Natural killer cell (primary cell): ENCODE measurements at regions not wholly inside any gene's neighbourhood (a gene's known extent, or its start where the extent isn't known, plus 50 kb on each side); places are given as distances from the start of the nearest gene placed in this dataset.
"Not testable (repeated sequence)": the region's sequence is repeated elsewhere in the genome, so short reads cannot be mapped to it uniquely, and the experiment has no call there.

Experiments
- ATAC-seq, 3 donors: fragments of 150-1000 bp in 2 of 3; fragments of 200-7000 bp in 1 of 3; cut with Tn5 transposase; 1 replicate in 1 of 3; 2 replicates in 2 of 3; pipeline ENCODE4 v1.10.0; 2021; ENCODE audit warnings: mild to moderate bottlenecking in 2 of 3, moderate library complexity in 2 of 3
- DNase-seq, 2 donors: peaks; one replicate each; pipeline versions ENCODE4 v3.0.0 to v3.0.0-alpha.2; 2013 to 2021; ENCODE audit warnings: mixed read lengths in 1 of 2
- H3K27ac ChIP-seq: one replicate; pipeline ENCODE4 v1.5.1; 2013; ENCODE audit warnings: mild to moderate bottlenecking, low read length
- H3K27me3 ChIP-seq: one replicate; pipeline ENCODE4 v1.6.1; 2013; ENCODE audit warnings: low read length; ENCODE audit not compliant: control insufficient read depth, insufficient read depth
- H3K36me3 ChIP-seq: one replicate; pipeline ENCODE4 v1.6.1; 2013; ENCODE audit warnings: low read length; ENCODE audit not compliant: control insufficient read depth, insufficient read depth
- H3K4me1 ChIP-seq: one replicate; pipeline ENCODE4 v1.6.1; 2013; ENCODE audit warnings: low read length; ENCODE audit not compliant: control insufficient read depth, insufficient read depth
- H3K4me3 ChIP-seq: one replicate; pipeline ENCODE4 v1.5.1; 2013; ENCODE audit warnings: low read length
- H3K9me3 ChIP-seq: one replicate; pipeline ENCODE4 v1.6.1; 2013; ENCODE audit warnings: low read length; ENCODE audit not compliant: control insufficient read depth, insufficient read depth
- H3K27ac Mint-ChIP-seq, 2 donors: one replicate each; pipeline ENCODE4 v1.8.0; 2022; ENCODE audit warnings: mild to moderate bottlenecking in 2 of 2, mixed read lengths in 2 of 2, moderate library complexity in 1 of 2
- H3K27me3 Mint-ChIP-seq, 2 donors: one replicate each; pipeline ENCODE4 v1.8.0; 2022; ENCODE audit warnings: low read depth in 2 of 2, mixed read lengths in 2 of 2
- H3K36me3 Mint-ChIP-seq: one replicate; pipeline ENCODE4 v1.8.0; 2022; ENCODE audit warnings: mixed read lengths
- H3K4me1 Mint-ChIP-seq, 2 donors: one replicate each; pipeline ENCODE4 v1.8.0; 2022; ENCODE audit warnings: mixed read lengths in 2 of 2
- H3K4me3 Mint-ChIP-seq: one replicate; pipeline ENCODE4 v1.8.0; 2022; ENCODE audit warnings: mild to moderate bottlenecking, moderate library complexity, mixed read lengths
- H3K9me3 Mint-ChIP-seq, 2 donors: one replicate each; pipeline ENCODE4 v1.8.0; 2022; ENCODE audit warnings: mixed read lengths in 2 of 2
- CTCF ChIP-seq: fragments of 200-600 bp; IDR thresholded peaks from one replicate; pipeline ENCODE4 v1.8.0; 2022; ENCODE audit warnings: antibody characterized with exemption
- WGBS: methylation state at CpG from one replicate; pipeline ENCODE4 v1.1.7; 2013; ENCODE audit warnings: missing lambda C conversion rate; ENCODE audit not compliant: insufficient coverage; 5-methylcytosine and 5-hydroxymethylcytosine counted together
- intact Hi-C: fragments of 100-400 bp; cut with micrococcal nuclease; formaldehyde crosslinking; loops from one replicate; pipeline ENCODE4 v1.14.2; 2022

GRCh38 chr7:65616111-65616510 is 242.5 kb downstream of the ZNF92 start:
- H3K4me1 ChIP-seq, H3K27ac ChIP-seq, H3K4me3 ChIP-seq, H3K4me3 Mint-ChIP-seq, H3K4me1 Mint-ChIP-seq, H3K27ac Mint-ChIP-seq, H3K36me3 ChIP-seq, intact Hi-C loops, H3K9me3 ChIP-seq, H3K9me3 Mint-ChIP-seq, DNase-seq, H3K36me3 Mint-ChIP-seq, ATAC-seq: not testable (repeated sequence)
- 69% methylated on average over 3 of the region's 3 CpGs for WGBS
- peaks cover 19 to 53% of the 10 kb centered on the region in 2 donors for H3K27me3 Mint-ChIP-seq
- peaks cover 11% of the 10 kb centered on the region for H3K27me3 ChIP-seq

GRCh38 chr7:65620216-65620615 is 246.6 kb downstream of the ZNF92 start:
- H3K36me3 Mint-ChIP-seq, DNase-seq, H3K4me1 ChIP-seq, H3K9me3 ChIP-seq, H3K4me1 Mint-ChIP-seq, H3K9me3 Mint-ChIP-seq, intact Hi-C loops, H3K36me3 ChIP-seq, H3K4me3 Mint-ChIP-seq, H3K27ac ChIP-seq, H3K27ac Mint-ChIP-seq, H3K27me3 ChIP-seq, H3K4me3 ChIP-seq, ATAC-seq: not testable (repeated sequence)
- peaks cover 19 to 37% of the 10 kb centered on the region in 2 donors for H3K27me3 Mint-ChIP-seq
- WGBS: 75% methylated on average over 2 of the region's 5 CpGs

GRCh38 chr7:65621580-65622201 is 248.0 kb downstream of the ZNF92 start:
- H3K9me3 Mint-ChIP-seq, H3K27ac ChIP-seq, H3K4me3 ChIP-seq, H3K27me3 ChIP-seq, H3K36me3 Mint-ChIP-seq, H3K4me3 Mint-ChIP-seq, H3K36me3 ChIP-seq, H3K27ac Mint-ChIP-seq, H3K4me1 ChIP-seq, H3K9me3 ChIP-seq, intact Hi-C loops, H3K4me1 Mint-ChIP-seq: not testable (repeated sequence)
- DNase-seq (peak; percentile 33 to 45), ATAC-seq (peak in 1 of 3 donors; percentile 57)
- WGBS: 30% methylated on average over 4 of the region's 6 CpGs
- TF ChIP-seq CTCF: peak; percentile 61
- H3K27me3 Mint-ChIP-seq: peaks cover 16 to 37% of the 10 kb centered on the region in 2 donors

GRCh38 chr7:65631236-65631635 is 241.6 kb upstream of the VKORC1L1 start:
- H3K9me3 Mint-ChIP-seq, DNase-seq, H3K27me3 ChIP-seq, H3K4me1 ChIP-seq, H3K36me3 ChIP-seq, H3K4me1 Mint-ChIP-seq, H3K27ac ChIP-seq, H3K4me3 ChIP-seq, H3K36me3 Mint-ChIP-seq, H3K27ac Mint-ChIP-seq, H3K9me3 ChIP-seq, intact Hi-C loops, ATAC-seq, H3K4me3 Mint-ChIP-seq: not testable (repeated sequence)
- no CpG with 5 or more reads among the region's 1 CpG for WGBS
- H3K27me3 Mint-ChIP-seq: peaks cover 5 to 13% of the 10 kb centered on the region in 2 donors

GRCh38 chr7:65633587-65634404 is 239.1 kb upstream of the VKORC1L1 start:
- H3K4me3 ChIP-seq, H3K27me3 Mint-ChIP-seq, DNase-seq, intact Hi-C loops, H3K27ac Mint-ChIP-seq, H3K36me3 Mint-ChIP-seq, H3K27ac ChIP-seq, H3K4me1 ChIP-seq, H3K9me3 Mint-ChIP-seq, H3K4me3 Mint-ChIP-seq, H3K36me3 ChIP-seq, H3K27me3 ChIP-seq, H3K9me3 ChIP-seq, H3K4me1 Mint-ChIP-seq: not testable (repeated sequence)
- no CpG with 5 or more reads among the region's 10 CpGs for WGBS
- peak in 1 of 3 donors; percentile 27 for ATAC-seq

GRCh38 chr7:65638918-65639317 is 234.0 kb upstream of the VKORC1L1 start:
- not testable (repeated sequence) for H3K9me3 Mint-ChIP-seq

GRCh38 chr7:65639717-65640116 is 233.2 kb upstream of the VKORC1L1 start:
- H3K9me3 ChIP-seq, H3K4me3 ChIP-seq, H3K27me3 Mint-ChIP-seq, DNase-seq, H3K27ac ChIP-seq, H3K27me3 ChIP-seq, intact Hi-C loops, H3K4me1 ChIP-seq, H3K9me3 Mint-ChIP-seq, H3K4me1 Mint-ChIP-seq, H3K36me3 Mint-ChIP-seq, H3K4me3 Mint-ChIP-seq, H3K27ac Mint-ChIP-seq, H3K36me3 ChIP-seq: not testable (repeated sequence)
- no CpG with 5 or more reads among the region's 3 CpGs for WGBS
- peak in 1 of 3 donors; percentile 51 for ATAC-seq

More at GRCh38 chr7:65638918-65639317, 234.0 kb upstream of the VKORC1L1 start:
- H3K4me3 Mint-ChIP-seq, DNase-seq, H3K4me1 Mint-ChIP-seq, H3K27ac Mint-ChIP-seq, H3K27ac ChIP-seq, H3K36me3 ChIP-seq, H3K27me3 ChIP-seq, H3K36me3 Mint-ChIP-seq, ATAC-seq, H3K27me3 Mint-ChIP-seq, H3K9me3 ChIP-seq, H3K4me1 ChIP-seq, H3K4me3 ChIP-seq, intact Hi-C loops: not testable (repeated sequence)
- no CpG with 5 or more reads among the region's 1 CpG for WGBS
